ENCODE measurements at regions not wholly inside any gene's neighbourhood (a gene's known extent, or its start where the extent isn't known, plus 50 kb on each side); places are given as distances from the start of the nearest gene placed in this dataset.

DNA sequence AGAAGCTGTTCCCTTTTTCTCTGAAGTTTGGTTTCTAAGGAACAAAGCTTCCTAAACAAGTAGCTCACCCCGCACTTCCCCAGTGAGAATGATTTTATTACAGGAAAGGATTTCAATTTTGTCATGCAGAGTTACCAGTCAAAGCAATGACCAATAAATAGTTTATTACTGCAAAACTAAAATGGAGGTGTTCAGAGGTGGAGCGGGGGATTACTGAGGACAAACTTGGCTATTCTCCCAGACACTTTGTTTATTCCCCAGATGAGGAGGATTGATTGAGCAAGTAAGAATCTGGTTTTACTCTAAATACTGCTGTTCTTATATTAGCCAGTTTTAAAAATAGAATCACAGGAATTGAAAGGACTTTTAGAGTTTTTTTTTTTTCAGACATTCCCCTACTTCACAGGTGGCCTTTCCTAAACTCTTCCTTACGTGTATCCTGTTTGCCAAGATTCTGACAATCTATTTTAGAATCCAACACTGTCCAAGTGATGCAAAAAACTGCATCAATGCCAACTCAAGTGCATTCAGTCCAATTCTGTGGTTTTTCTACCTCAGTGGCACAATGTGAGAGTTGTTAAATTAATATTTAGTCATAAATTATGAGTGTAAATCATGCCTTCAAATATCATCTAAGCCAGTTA lies 136.1 kb downstream of the TNFSF18 start:
- TF ChIP-seq, protein P1, sequence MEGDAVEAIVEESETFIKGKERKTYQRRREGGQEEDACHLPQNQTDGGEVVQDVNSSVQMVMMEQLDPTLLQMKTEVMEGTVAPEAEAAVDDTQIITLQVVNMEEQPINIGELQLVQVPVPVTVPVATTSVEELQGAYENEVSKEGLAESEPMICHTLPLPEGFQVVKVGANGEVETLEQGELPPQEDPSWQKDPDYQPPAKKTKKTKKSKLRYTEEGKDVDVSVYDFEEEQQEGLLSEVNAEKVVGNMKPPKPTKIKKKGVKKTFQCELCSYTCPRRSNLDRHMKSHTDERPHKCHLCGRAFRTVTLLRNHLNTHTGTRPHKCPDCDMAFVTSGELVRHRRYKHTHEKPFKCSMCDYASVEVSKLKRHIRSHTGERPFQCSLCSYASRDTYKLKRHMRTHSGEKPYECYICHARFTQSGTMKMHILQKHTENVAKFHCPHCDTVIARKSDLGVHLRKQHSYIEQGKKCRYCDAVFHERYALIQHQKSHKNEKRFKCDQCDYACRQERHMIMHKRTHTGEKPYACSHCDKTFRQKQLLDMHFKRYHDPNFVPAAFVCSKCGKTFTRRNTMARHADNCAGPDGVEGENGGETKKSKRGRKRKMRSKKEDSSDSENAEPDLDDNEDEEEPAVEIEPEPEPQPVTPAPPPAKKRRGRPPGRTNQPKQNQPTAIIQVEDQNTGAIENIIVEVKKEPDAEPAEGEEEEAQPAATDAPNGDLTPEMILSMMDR (IDR thresholded peaks at IDR 0.05; ENCODE audit: borderline replicate concordance, control extremely low read depth, extremely low read depth, insufficient read depth, missing control alignments): no peak
- in situ Hi-C loops (cut with MboI; ENCODE audit: low sequenced_read_pairs, unreplicated experiment): no loop called here
- DNase-seq (ENCODE audit: low spot score): no peak

DNA sequence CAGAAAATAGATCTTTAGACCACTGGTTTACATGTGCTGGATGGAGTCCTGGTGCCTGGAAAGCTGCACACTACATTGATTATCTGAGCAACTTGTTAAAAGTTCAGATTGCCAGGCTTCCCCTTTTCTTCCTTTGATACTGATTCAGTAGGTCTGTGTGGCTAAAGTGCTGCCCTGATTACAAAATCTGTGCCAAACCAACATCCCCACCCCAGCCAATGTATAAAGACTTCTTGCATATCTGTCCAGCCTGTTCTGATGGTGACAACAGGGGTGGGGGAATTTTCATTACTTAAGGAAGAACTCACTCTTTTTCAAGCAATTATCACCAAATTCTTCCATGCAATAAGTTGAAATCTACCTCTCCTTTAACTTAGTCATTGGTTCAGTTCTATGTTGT lies 135.5 kb downstream of the TNFSF18 start:
- TF ChIP-seq, protein P1 (IDR thresholded peaks at IDR 0.05; ENCODE audit: borderline replicate concordance, control extremely low read depth, extremely low read depth, insufficient read depth, missing control alignments): no peak
- no peak for DNase-seq (ENCODE audit: low spot score)
- in situ Hi-C loops (cut with MboI; ENCODE audit: low sequenced_read_pairs, unreplicated experiment): no loop called here

DNA sequence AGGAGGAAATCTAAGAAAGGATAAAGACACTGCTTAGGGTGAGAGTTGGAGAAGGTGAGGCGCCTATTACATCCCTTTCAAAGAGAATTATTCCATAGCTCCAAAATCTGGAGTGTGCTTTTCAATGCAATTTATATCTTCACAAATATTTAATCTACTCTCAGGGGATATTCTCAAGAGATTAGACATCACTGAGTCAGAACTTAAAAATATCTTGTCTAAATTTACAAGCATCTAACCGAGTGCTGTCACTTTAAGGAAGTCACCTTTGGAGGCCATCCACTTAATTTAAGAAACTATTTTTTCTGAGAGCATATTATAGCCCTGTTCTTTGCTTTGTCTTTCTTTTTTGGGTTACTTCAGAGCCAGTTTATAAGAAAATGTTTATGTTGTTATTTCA lies 134.6 kb downstream of the TNFSF18 start:
- TF ChIP-seq, protein P1 (IDR thresholded peaks at IDR 0.05; ENCODE audit: borderline replicate concordance, control extremely low read depth, extremely low read depth, insufficient read depth, missing control alignments): no peak
- DNase-seq (ENCODE audit: low spot score): no peak
- in situ Hi-C loops (cut with MboI; ENCODE audit: low sequenced_read_pairs, unreplicated experiment): no loop called here

GRCh38 chr1:172917972-172918371 lies 132.8 kb downstream of the TNFSF18 start:
- in situ Hi-C loops (cut with MboI; ENCODE audit: low sequenced_read_pairs, unreplicated experiment): no loop called here
- DNase-seq (ENCODE audit: low spot score): no peak
- TF ChIP-seq, protein P1 (IDR thresholded peaks at IDR 0.05; ENCODE audit: borderline replicate concordance, control extremely low read depth, extremely low read depth, insufficient read depth, missing control alignments): no peak

DNA sequence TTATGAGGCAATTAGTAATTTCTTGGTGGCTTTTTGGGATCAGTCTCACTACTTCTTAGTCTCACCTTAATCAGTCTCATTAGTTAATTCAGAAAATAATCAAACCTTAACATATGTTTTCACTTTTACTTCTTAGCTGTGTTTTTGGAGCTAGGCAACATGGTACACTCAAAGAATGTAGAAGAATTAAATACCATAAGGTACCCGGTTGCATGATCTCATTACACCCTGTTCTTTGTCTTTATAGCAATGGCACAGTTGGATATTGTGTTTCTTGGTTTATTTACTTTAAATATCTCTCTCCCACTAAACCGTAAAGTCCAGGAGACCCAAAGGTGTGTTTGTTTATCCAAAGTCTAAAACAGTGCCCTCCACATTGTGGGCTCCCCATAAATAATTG lies 132.3 kb downstream of the TNFSF18 start:
- in situ Hi-C loops (cut with MboI; ENCODE audit: low sequenced_read_pairs, unreplicated experiment): no loop called here

DNA sequence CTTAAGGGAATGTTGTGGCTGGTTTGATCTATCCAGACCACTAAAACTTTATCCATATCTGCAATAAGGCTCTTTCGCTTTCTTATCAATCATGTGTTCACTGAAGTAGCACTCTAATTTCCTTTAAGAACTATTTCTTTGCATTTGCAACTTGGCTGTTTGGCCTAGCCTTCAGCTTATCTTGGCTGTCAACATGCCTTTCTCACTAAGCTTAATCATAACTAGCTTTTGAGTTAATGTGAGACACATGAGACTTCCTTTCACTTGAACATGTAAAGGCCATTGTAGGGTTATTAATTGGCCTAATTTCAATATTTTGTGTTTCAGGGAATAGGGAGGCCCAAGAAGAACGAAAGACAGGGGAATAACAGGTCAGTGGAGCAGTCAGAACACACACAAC lies 124.7 kb downstream of the TNFSF18 start:
- in situ Hi-C loops (cut with MboI; ENCODE audit: low sequenced_read_pairs, unreplicated experiment): no loop called here
- TF ChIP-seq, protein P1 (IDR thresholded peaks at IDR 0.05; ENCODE audit: borderline replicate concordance, control extremely low read depth, extremely low read depth, insufficient read depth, missing control alignments): no peak
- no peak for DNase-seq (ENCODE audit: low spot score)

More for the DNA sequence above, 132.3 kb downstream of the TNFSF18 start:
- no peak for DNase-seq (ENCODE audit: low spot score)
- TF ChIP-seq, protein P1 (IDR thresholded peaks at IDR 0.05; ENCODE audit: borderline replicate concordance, control extremely low read depth, extremely low read depth, insufficient read depth, missing control alignments): no peak
